ENCODE measurements at regions not wholly inside any gene's neighbourhood (a gene's known extent, or its start where the extent isn't known, plus 50 kb on each side); places are given as distances from the start of the nearest gene placed in this dataset.
"Not testable (repeated sequence)": the region's sequence is repeated elsewhere in the genome, so short reads cannot be mapped to it uniquely, and the experiment has no call there.

- H3K4me3 ChIP-seq = no peak overlapping the region
- no peaks in the 10 kb centered on the region for H3K79me2 ChIP-seq
- H3K9me3 ChIP-seq (ENCODE audit: low read depth) = peaks cover 12% of the 10 kb centered on the region
- H3K4me2 ChIP-seq = no peak overlapping the region
- H4K20me1 ChIP-seq (ENCODE audit: insufficient read depth, poor library complexity, severe bottlenecking) = no peaks in the 10 kb centered on the region
- TF ChIP-seq EZH2phosphoT487 (IDR thresholded peaks at IDR 0.05; ENCODE audit: low read depth, severe bottlenecking, unreplicated experiment) (no peak), EZH2 (IDR thresholded peaks at IDR 0.05; ENCODE audit: borderline replicate concordance) (no peak), CTCF (IDR thresholded peaks at IDR 0.05; ENCODE audit: poor library complexity) (no peak)
- DNase-seq (ENCODE audit: low spot score) = peak; percentile 45
- H3K36me3 ChIP-seq (replicated peaks; ENCODE audit: insufficient read depth, low read depth) = no peaks in the 10 kb centered on the region
- H3K4me1 ChIP-seq (ENCODE audit: insufficient read depth) = no peaks in the 10 kb centered on the region
- no peak overlapping the region for H2AFZ ChIP-seq
- 51% methylated on average over 1 of the region's 1 CpG for WGBS (ENCODE audit: low lambda C conversion rate, missing lambda C conversion rate)
- H3K27ac ChIP-seq = peak overlapping the region; percentile 55
- H3K27me3 ChIP-seq = no peaks in the 10 kb centered on the region
- no peaks in the 10 kb centered on the region for H3K9me2 ChIP-seq (replicated peaks; ENCODE audit: insufficient read depth)
These were observed 410.6 kb downstream of the ZFHX3 start for GRCh38 chr16:72637306-72637705.

- DNase-seq (ENCODE audit: low spot score) = no peak
- 92% methylated on average over 5 of the region's 5 CpGs for WGBS (ENCODE audit: low lambda C conversion rate, missing lambda C conversion rate)
- no peaks in the 10 kb centered on the region for H3K9me2 ChIP-seq (replicated peaks; ENCODE audit: insufficient read depth)
- peaks cover 10% of the 10 kb centered on the region for H3K9me3 ChIP-seq (ENCODE audit: low read depth)
- H3K27ac ChIP-seq = no peak overlapping the region
- H3K4me1 ChIP-seq (ENCODE audit: insufficient read depth) = no peaks in the 10 kb centered on the region
- no peak overlapping the region for H2AFZ ChIP-seq
- no peaks in the 10 kb centered on the region for H3K79me2 ChIP-seq
- no peaks in the 10 kb centered on the region for H3K27me3 ChIP-seq
- H3K4me3 ChIP-seq = no peak overlapping the region
- no peaks in the 10 kb centered on the region for H3K36me3 ChIP-seq (replicated peaks; ENCODE audit: insufficient read depth, low read depth)
- no peak overlapping the region for H3K4me2 ChIP-seq
- TF ChIP-seq EZH2phosphoT487 (IDR thresholded peaks at IDR 0.05; ENCODE audit: low read depth, severe bottlenecking, unreplicated experiment) (no peak), CTCF (IDR thresholded peaks at IDR 0.05; ENCODE audit: poor library complexity) (no peak), EZH2 (IDR thresholded peaks at IDR 0.05; ENCODE audit: borderline replicate concordance) (no peak)
- H4K20me1 ChIP-seq (ENCODE audit: insufficient read depth, poor library complexity, severe bottlenecking) = no peaks in the 10 kb centered on the region
These were observed 412.2 kb downstream of the ZFHX3 start for GRCh38 chr16:72635694-72636093.

- Histone ChIP-seq H3K27me3 (no peaks in the 10 kb centered on the region), H3K4me2 (no peak overlapping the region), H4K20me1 (ENCODE audit: insufficient read depth, poor library complexity, severe bottlenecking) (no peaks in the 10 kb centered on the region), H3K4me1 (ENCODE audit: insufficient read depth) (no peaks in the 10 kb centered on the region), H3K79me2 (no peaks in the 10 kb centered on the region), H3K27ac (no peak overlapping the region), H3K9me2 (replicated peaks; ENCODE audit: insufficient read depth) (no peaks in the 10 kb centered on the region), H3K9me3 (ENCODE audit: low read depth) (peaks cover 10% of the 10 kb centered on the region), H3K36me3 (replicated peaks; ENCODE audit: insufficient read depth, low read depth) (no peaks in the 10 kb centered on the region), H2AFZ (no peak overlapping the region), H3K4me3 (no peak overlapping the region)
- no peak for DNase-seq (ENCODE audit: low spot score)
- 90% methylated on average over 4 of the region's 4 CpGs for WGBS (ENCODE audit: low lambda C conversion rate, missing lambda C conversion rate)
- TF ChIP-seq EZH2 (IDR thresholded peaks at IDR 0.05; ENCODE audit: borderline replicate concordance) (no peak), EZH2phosphoT487 (IDR thresholded peaks at IDR 0.05; ENCODE audit: low read depth, severe bottlenecking, unreplicated experiment) (no peak), CTCF (IDR thresholded peaks at IDR 0.05; ENCODE audit: poor library complexity) (no peak)
These were observed 412.8 kb downstream of the ZFHX3 start for GRCh38 chr16:72635104-72635503.

- peak overlapping the region; percentile 63 for H3K4me2 ChIP-seq
- peak; percentile 12 for DNase-seq (ENCODE audit: low spot score)
- 40% methylated on average over 30 of the region's 30 CpGs for WGBS (ENCODE audit: low lambda C conversion rate, missing lambda C conversion rate)
- H2AFZ ChIP-seq = peak overlapping the region; percentile 55
- H3K9me2 ChIP-seq (replicated peaks; ENCODE audit: insufficient read depth); H3K79me2 ChIP-seq; H3K27me3 ChIP-seq; H3K4me1 ChIP-seq (ENCODE audit: insufficient read depth); H4K20me1 ChIP-seq (ENCODE audit: insufficient read depth, poor library complexity, severe bottlenecking); H3K36me3 ChIP-seq (replicated peaks; ENCODE audit: insufficient read depth, low read depth); H3K9me3 ChIP-seq (ENCODE audit: low read depth): not testable (repeated sequence)
- peak overlapping the region; percentile 42 for H3K4me3 ChIP-seq
- H3K27ac ChIP-seq = peak overlapping the region; percentile 49
These were observed 420.6 kb downstream of the ZFHX3 start for GRCh38 chr16:72627182-72627896.

Data from hepatocyte (in vitro differentiated cells).